Activated naive CD8-positive, alpha-beta T cell (primary cell): ENCODE measurements at regions not wholly inside any gene's neighbourhood (a gene's known extent, or its start where the extent isn't known, plus 50 kb on each side); places are given as distances from the start of the nearest gene placed in this dataset.

Source experiments
- H3K27ac Mint-ChIP-seq: one replicate; pipeline ENCODE4 v1.8.0; 2021; ENCODE audit warnings: mixed read lengths
- H3K27me3 Mint-ChIP-seq: one replicate; pipeline ENCODE4 v1.8.0; 2021; ENCODE audit warnings: mixed read lengths
- H3K36me3 Mint-ChIP-seq: one replicate; pipeline ENCODE4 v1.8.0; 2021; ENCODE audit warnings: mixed read lengths
- H3K4me1 Mint-ChIP-seq: one replicate; pipeline ENCODE4 v1.8.0; 2021; ENCODE audit warnings: low read depth, mixed read lengths
- H3K4me3 Mint-ChIP-seq: one replicate; pipeline ENCODE4 v1.8.0; 2021; ENCODE audit warnings: mild to moderate bottlenecking, mixed read lengths
- H3K9me3 Mint-ChIP-seq: one replicate; pipeline ENCODE4 v1.8.0; 2021; ENCODE audit warnings: low read depth, mixed read lengths

GRCh38 chr13:24625870-24626849 is 54.0 kb upstream of the ATP12A start:
- H3K9me3 Mint-ChIP-seq: no peaks in the 10 kb centered on the region
- peaks cover 30% of the 10 kb centered on the region for H3K4me1 Mint-ChIP-seq
- peak overlapping the region; percentile 67 for H3K27ac Mint-ChIP-seq
- H3K36me3 Mint-ChIP-seq: no peaks in the 10 kb centered on the region
- H3K4me3 Mint-ChIP-seq: peak overlapping the region; percentile 8
- no peaks in the 10 kb centered on the region for H3K27me3 Mint-ChIP-seq

- Mint-ChIP-seq H3K9me3 (no peaks in the 10 kb centered on the region), H3K36me3 (no peaks in the 10 kb centered on the region), H3K27ac (no peak overlapping the region), H3K4me1 (peaks cover 30% of the 10 kb centered on the region), H3K4me3 (no peak overlapping the region), H3K27me3 (no peaks in the 10 kb centered on the region)
These were observed 53.0 kb upstream of the ATP12A start for GRCh38 chr13:24627090-24627714.

GRCh38 chr13:24627946-24628345 is 52.3 kb upstream of the ATP12A start:
- Mint-ChIP-seq H3K4me1 (peaks cover 30% of the 10 kb centered on the region), H3K27me3 (no peaks in the 10 kb centered on the region), H3K36me3 (no peaks in the 10 kb centered on the region), H3K9me3 (no peaks in the 10 kb centered on the region), H3K27ac (no peak overlapping the region), H3K4me3 (no peak overlapping the region)

GRCh38 chr13:24629320-24629719 is 50.9 kb upstream of the ATP12A start:
- Mint-ChIP-seq H3K4me3 (no peak overlapping the region), H3K9me3 (no peaks in the 10 kb centered on the region), H3K27me3 (no peaks in the 10 kb centered on the region), H3K27ac (no peak overlapping the region), H3K36me3 (no peaks in the 10 kb centered on the region), H3K4me1 (peaks cover 27% of the 10 kb centered on the region)

GRCh38 chr13:24630121-24630520 is 50.1 kb upstream of the ATP12A start:
- Mint-ChIP-seq H3K9me3 (no peaks in the 10 kb centered on the region), H3K4me1 (peaks cover 19% of the 10 kb centered on the region), H3K4me3 (no peak overlapping the region), H3K36me3 (no peaks in the 10 kb centered on the region), H3K27me3 (no peaks in the 10 kb centered on the region), H3K27ac (no peak overlapping the region)
